ENCODE measurements at regions not wholly inside any gene's neighbourhood (a gene's known extent, or its start where the extent isn't known, plus 50 kb on each side); places are given as distances from the start of the nearest gene placed in this dataset.

- TF ChIP-seq CTCF (IDR thresholded peaks at IDR 0.05; ENCODE audit: low read length) (no peak), EZH2 (IDR thresholded peaks at IDR 0.05; ENCODE audit: borderline replicate concordance, low read length) (no peak)
These were observed 164.4 kb downstream of the TLR4 start for GRCh38 chr9:117868594-117868993.

Measured in OCI-LY1 (cell line).